ENCODE measurements at regions not wholly inside any gene's neighbourhood (a gene's known extent, or its start where the extent isn't known, plus 50 kb on each side); places are given as distances from the start of the nearest gene placed in this dataset.
"Not testable (repeated sequence)": the region's sequence is repeated elsewhere in the genome, so short reads cannot be mapped to it uniquely, and the experiment has no call there.

DNA sequence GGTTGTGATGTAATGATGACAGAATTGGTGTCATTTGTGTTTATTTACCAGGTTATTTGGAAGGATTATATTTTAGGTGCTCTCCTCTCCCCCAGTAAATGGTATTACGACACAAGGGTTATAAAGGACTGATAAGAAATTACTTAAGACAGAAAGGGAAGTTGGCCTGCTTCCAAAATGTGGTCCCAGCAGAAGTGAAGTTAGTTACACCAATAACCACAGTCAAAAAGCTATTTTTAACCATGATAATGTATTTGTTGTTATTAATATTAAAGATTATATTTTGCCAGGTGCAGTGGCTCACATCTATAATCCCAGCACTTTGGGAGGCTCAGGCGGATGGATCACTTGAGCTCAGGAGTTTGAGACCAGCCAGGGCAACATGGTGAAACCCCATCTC lies 92.5 kb downstream of the SYT15B start:
- H3K4me1 Mint-ChIP-seq; ATAC-seq (ENCODE audit: low read depth); DNase-seq (ENCODE audit: low spot score in 2 of 2); H3K27me3 Mint-ChIP-seq; H3K9me3 Mint-ChIP-seq; H3K36me3 Mint-ChIP-seq; H3K4me3 Mint-ChIP-seq; H3K27ac Mint-ChIP-seq: not testable (repeated sequence)

DNA sequence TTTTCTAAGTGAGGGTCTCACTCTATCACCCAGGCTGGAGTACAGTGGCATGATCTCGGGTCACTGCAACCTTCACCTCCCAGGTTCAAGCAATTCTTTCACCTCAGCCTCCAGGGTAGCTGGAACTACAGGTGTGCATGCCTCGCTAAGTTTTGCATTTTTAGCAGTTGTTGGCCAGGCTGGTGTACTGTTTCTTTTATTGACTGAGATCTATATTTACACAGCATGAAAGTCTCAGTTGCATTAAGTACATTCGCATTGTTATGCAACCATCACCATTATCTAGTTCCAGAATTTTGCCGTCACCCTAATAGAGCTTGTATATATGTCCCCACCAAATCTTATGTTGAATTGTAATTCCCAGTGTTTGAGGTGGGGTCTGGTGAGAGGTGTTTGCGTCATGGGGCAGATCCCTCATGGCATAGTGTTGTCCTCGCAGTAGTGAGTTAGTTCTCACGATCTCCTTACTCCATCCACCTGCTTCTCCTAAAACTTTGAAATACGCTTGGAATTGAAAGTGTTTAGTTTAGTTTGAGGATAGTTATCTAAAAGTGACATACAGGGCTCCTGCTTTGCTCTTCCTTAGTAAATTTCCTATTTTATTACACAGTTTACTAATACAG lies 101.3 kb downstream of the SYT15B start:
- H3K9me3 Mint-ChIP-seq; H3K36me3 Mint-ChIP-seq; H3K27ac Mint-ChIP-seq; H3K4me1 Mint-ChIP-seq; DNase-seq (ENCODE audit: low spot score in 2 of 2); H3K27me3 Mint-ChIP-seq; H3K4me3 Mint-ChIP-seq; ATAC-seq (ENCODE audit: low read depth): not testable (repeated sequence)

DNA sequence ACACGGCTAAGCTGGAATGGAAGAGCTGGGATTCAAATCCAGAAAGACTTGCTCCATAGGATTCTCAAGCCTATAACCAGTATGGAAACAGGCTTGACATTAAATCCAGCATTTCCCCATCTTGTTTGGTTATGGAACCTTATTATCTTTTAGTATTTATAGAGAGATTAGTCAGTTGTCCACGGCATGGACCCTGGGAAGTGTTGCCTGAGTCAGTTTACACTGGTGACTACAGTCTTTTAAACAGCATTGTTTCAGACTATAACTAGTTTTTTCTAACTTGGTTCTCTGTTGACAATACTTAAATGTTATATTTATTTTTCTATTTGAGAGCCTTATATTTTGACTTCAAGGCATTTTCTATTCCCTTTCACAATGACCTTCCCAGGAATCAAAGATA lies 106.7 kb downstream of the SYT15B start:
- not testable (repeated sequence) for H3K9me3 Mint-ChIP-seq; ATAC-seq (ENCODE audit: low read depth); H3K27ac Mint-ChIP-seq; H3K27me3 Mint-ChIP-seq; H3K4me3 Mint-ChIP-seq; H3K4me1 Mint-ChIP-seq; H3K36me3 Mint-ChIP-seq; DNase-seq (ENCODE audit: low spot score in 2 of 2)

DNA sequence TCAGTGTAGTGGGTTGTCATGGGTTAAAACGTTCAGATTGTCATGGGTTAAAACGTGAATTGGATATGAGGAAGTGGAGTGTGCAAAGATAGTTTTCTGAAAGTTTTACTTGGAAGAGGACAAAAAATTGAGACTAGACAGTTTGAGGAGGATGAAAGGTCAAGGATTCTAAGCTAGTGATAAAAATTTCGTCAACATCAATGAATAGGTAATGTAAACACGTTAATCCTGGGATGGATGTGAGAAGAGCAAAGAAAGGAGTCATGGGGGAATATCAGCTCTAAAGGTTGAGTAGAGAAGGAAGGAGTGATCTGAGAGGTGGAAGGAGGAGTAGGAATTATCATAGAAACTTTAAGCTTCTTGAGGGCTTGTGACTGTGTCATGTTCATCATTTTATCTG lies 109.2 kb downstream of the SYT15B start:
- not testable (repeated sequence) for H3K36me3 Mint-ChIP-seq; H3K27me3 Mint-ChIP-seq; ATAC-seq (ENCODE audit: low read depth); H3K9me3 Mint-ChIP-seq; H3K4me3 Mint-ChIP-seq; DNase-seq (ENCODE audit: low spot score in 2 of 2); H3K27ac Mint-ChIP-seq; H3K4me1 Mint-ChIP-seq

DNA sequence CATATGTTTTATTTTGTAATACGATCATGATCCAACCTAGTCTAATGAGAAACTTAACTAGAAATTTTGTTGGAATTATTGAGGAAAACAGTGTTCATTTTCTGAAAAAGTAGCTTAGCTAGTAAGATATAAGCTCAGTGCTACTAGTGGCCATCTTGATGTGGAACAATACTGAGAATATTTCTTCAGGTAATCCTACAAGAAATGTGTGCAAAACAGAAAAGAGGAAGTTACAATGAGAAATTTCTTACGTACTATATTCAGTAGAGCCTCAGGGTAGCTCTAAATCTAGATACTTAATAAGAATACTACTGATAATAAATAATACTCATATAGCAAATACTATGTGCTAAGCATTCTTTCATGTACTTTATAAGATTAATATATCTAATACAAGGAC lies 114.8 kb downstream of the SYT15B start:
- H3K36me3 Mint-ChIP-seq; H3K27ac Mint-ChIP-seq; H3K4me1 Mint-ChIP-seq; DNase-seq (ENCODE audit: low spot score in 2 of 2); H3K9me3 Mint-ChIP-seq; ATAC-seq (ENCODE audit: low read depth); H3K27me3 Mint-ChIP-seq; H3K4me3 Mint-ChIP-seq: not testable (repeated sequence)

DNA sequence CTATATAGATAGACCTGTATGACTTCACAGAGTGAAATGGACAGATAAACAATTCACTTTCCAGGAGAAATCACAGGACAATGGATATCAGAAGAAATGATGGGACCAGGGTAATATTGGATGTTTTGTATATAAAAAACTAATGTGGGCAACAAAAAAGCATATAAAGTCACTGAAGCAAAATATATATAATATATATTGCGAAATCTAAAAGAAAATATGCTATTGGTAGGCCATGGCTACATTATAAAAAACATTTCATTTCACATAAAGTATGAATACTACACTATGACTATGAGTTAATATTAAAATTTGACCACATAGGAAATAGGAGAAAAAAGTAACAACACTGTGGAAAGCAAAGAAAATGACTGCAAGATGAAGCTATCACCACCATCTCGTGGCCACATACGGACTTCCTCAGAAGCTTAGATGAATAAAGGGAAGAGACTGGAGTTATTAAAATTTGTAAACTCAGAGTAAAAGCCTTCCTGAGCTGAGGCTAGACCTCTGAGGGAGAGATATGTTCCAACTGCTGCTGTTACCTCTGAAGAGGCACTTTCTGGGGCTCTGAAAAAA lies 115.8 kb downstream of the SYT15B start:
- not testable (repeated sequence) for H3K4me3 Mint-ChIP-seq; H3K36me3 Mint-ChIP-seq; H3K4me1 Mint-ChIP-seq; H3K27ac Mint-ChIP-seq; H3K9me3 Mint-ChIP-seq; ATAC-seq (ENCODE audit: low read depth); DNase-seq (ENCODE audit: low spot score in 2 of 2); H3K27me3 Mint-ChIP-seq

DNA sequence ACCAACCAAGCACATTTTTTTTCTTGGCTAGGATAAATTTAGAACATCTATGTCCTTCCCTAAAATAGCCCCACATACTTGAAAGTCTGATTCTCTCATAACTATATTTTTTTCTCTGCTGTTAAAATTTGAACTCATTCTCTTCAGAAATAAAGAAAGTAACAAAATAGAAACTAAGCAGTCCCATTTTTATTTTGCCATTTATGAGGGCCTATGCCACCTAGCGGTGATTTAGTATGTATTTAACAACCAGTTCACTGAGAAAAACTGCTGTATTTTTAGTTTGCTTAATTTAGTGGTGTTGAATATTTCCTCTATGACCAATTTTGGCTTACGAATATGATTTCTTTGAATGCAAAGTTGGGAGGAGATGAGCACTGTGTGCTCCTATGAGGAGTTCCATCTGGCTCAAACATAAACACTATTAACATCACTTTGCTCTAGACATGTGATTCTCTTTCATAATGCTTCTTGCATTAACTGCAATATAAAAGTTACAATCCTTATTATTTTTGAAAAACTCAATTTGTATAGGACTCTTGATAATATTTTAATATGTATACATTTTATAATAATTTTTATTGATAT lies 116.6 kb downstream of the SYT15B start:
- not testable (repeated sequence) for H3K27ac Mint-ChIP-seq, H3K9me3 Mint-ChIP-seq, H3K27me3 Mint-ChIP-seq, H3K36me3 Mint-ChIP-seq, H3K4me1 Mint-ChIP-seq, H3K4me3 Mint-ChIP-seq
- DNase-seq (ENCODE audit: low spot score in 2 of 2) (peak in 1 of 2 donors; percentile 2), ATAC-seq (ENCODE audit: low read depth) (peak; percentile 32)

DNA sequence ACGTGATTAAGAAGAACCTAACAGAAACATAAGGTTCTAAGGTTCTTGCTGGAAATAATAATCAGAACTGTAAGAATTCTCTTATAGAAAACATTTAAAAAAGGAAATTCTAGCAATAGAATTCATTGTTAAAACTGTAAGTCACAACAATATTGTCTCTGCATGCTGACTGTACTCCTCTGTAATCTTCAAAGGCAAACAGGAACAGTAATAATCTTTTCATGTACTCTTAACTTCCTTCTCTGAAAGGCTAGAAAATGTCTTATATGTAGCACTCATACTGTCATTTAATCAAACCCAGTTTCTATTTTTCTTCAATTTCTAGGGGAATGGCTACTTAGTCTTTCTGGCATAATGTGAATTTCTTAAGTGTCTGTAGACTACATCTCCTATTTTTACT lies 103.5 kb upstream of the AGAP9 start:
- not testable (repeated sequence) for H3K27ac Mint-ChIP-seq; H3K4me3 Mint-ChIP-seq; DNase-seq (ENCODE audit: low spot score in 2 of 2); H3K27me3 Mint-ChIP-seq; H3K9me3 Mint-ChIP-seq; H3K4me1 Mint-ChIP-seq; H3K36me3 Mint-ChIP-seq; ATAC-seq (ENCODE audit: low read depth)

DNA sequence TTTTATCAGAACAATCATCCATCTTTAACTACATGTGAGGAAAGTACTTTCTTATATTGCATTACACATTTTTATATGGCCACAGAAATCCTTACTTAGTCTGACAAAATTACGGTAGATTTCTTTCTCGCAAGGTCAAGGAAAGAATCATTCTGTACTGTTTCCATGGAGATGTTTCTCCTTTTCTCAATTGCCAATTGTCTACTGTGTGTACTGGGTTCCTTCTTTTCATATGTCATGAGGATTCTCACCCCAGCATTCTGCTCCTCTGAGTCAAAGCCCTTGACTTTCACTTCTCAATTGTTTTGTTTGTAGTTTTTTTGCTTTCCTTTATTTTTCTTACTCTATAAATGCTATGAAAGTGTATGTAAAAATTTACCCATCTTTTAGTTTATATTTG lies 99.3 kb upstream of the AGAP9 start:
- H3K27me3 Mint-ChIP-seq; ATAC-seq (ENCODE audit: low read depth); H3K4me1 Mint-ChIP-seq; H3K4me3 Mint-ChIP-seq; H3K27ac Mint-ChIP-seq; DNase-seq (ENCODE audit: low spot score in 2 of 2); H3K36me3 Mint-ChIP-seq; H3K9me3 Mint-ChIP-seq: not testable (repeated sequence)

DNA sequence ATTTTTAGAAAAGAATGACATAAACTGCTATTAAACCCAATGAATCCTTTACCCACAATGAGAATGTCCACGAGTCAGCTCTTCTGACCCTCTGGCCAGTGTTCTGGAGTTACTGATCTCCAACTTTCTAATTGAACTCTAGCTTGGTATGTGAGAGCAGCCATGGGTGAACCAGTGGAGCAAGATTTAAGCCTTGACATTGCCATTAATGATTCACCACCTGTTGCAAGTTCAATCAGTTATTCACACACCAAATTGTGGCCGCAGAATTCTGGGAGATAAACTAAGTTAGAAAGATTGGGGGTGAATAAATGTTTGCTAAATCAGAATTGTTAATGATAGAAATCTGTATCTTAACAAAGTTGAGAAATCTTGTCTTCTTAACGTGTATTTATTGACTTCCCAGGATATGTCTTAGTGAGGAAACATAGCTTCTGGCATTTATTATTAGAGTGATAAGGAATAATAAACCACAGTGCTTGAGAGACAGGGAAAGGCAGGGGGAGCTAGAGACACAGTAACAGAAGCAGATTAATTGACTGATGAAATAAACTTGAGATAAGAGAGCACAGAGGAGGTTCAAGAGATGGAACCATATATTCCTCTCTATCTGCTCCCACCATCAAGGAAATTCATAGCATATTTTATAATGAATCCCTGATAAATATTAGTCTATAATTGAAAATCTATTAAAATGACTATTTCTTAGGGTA lies 96.0 kb upstream of the AGAP9 start:
- not testable (repeated sequence) for DNase-seq (ENCODE audit: low spot score in 2 of 2); H3K4me3 Mint-ChIP-seq; H3K27ac Mint-ChIP-seq; H3K4me1 Mint-ChIP-seq; H3K9me3 Mint-ChIP-seq; H3K27me3 Mint-ChIP-seq; H3K36me3 Mint-ChIP-seq; ATAC-seq (ENCODE audit: low read depth)

DNA sequence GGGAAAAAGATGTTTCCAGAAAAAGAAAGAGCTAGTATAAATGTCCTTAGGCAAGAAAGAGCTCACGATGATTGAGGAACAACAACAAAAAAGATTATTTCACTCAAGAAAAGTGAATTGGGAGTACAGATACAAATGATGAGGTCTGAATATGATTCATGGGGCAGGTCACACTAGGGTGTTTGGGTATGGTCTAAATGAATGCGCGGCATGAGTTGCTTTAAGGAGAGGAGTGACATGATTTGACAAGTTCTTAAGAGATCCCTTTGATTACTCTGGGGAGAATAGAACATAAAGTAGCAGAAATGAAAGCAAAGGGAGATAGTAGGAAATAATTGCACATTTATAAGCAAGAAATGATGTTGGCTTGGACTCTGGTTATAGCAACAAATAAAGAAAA lies 85.9 kb upstream of the AGAP9 start:
- ATAC-seq (ENCODE audit: low read depth); H3K4me1 Mint-ChIP-seq: not testable (repeated sequence)

DNA sequence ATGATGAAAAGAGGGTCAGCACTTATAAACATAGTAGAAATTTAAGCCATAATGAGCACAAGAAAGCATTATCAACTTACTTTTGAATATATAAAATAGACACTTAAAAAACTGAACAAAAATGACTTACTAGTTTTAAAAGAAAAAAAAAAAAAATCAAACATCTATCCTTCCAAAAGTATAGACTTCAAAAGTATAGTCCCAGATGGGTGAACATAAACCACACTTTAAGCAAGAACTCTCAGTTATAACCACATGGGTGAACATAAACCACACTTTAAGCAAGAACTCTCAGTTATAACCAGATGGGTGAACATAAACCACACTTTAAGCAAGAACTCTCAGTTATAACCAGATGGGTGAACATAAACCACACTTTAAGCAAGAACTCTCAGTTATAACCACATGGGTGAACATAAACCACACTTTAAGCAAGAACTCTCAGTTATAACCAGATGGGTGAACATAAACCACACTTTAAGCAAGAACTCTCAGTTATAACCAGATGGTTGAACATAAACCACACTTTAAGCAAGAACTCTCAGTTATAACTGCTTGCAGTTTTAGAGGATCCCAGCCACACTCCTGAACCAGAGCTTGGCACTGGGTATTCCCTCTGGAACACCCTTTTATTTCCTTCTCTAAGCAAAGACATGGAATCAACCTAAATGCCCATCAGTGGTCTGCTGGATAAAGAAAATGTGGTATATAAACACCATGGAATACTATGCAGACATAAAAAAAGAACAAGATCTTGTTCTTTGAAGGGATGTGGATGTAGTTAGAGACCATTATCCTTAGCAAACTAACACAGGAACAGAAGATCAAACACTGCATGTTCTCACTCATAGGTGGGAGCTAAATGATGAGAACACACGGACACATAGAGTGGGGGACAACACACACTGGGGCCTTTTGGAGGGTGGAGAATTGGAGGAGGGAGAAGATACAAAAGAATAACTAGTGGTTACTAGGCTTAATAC lies 82.6 kb upstream of the AGAP9 start:
- H3K27ac Mint-ChIP-seq; H3K36me3 Mint-ChIP-seq; H3K4me1 Mint-ChIP-seq; ATAC-seq (ENCODE audit: low read depth); H3K9me3 Mint-ChIP-seq; H3K4me3 Mint-ChIP-seq; DNase-seq (ENCODE audit: low spot score in 2 of 2); H3K27me3 Mint-ChIP-seq: not testable (repeated sequence)

More for the DNA sequence above, 85.9 kb upstream of the AGAP9 start:
- DNase-seq (ENCODE audit: low spot score in 2 of 2); H3K4me3 Mint-ChIP-seq; H3K36me3 Mint-ChIP-seq; H3K27ac Mint-ChIP-seq; H3K9me3 Mint-ChIP-seq; H3K27me3 Mint-ChIP-seq: not testable (repeated sequence)

DNA sequence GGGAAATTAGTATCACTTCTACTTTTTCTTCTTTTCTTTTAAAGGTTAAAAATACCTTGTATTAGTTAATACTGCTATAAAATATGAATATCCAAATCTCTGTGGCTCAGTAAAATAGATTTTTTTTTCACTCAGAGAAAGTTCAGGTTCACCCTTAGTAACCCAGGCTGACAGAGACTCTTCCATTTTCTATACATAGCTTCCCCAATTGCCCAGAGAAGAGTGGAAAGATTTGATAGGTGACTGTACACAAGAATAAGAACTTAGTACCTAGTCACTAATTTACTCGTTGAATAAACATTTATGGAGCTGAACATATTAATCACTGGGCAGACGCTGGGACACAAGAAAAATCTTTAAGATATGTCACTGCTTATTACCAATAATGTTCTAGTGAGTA lies 77.2 kb upstream of the AGAP9 start:
- not testable (repeated sequence) for H3K27ac Mint-ChIP-seq; H3K4me3 Mint-ChIP-seq; H3K27me3 Mint-ChIP-seq; ATAC-seq (ENCODE audit: low read depth); H3K9me3 Mint-ChIP-seq; H3K4me1 Mint-ChIP-seq; H3K36me3 Mint-ChIP-seq; DNase-seq (ENCODE audit: low spot score in 2 of 2)

DNA sequence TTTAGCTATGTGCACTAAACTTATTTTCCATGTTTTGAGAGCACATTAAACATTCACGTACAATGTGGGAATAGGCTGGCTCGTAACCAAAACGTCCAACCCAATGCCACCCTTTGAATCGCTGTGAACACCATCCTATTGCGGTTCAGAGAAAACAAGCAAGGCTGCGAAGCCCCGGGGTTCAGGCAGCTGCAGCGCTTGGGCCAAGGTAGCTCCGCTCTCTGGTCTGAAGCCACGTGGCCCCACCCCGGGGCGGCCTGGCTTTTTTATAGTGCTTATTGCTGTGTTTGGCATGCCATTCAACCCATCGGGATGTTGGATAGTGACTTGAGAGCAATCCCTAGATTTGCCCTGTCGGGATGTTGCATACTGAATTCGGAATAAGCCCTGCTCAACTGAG lies 76.7 kb upstream of the AGAP9 start:
- not testable (repeated sequence) for ATAC-seq (ENCODE audit: low read depth); H3K27ac Mint-ChIP-seq; DNase-seq (ENCODE audit: low spot score in 2 of 2); H3K4me1 Mint-ChIP-seq; H3K36me3 Mint-ChIP-seq; H3K27me3 Mint-ChIP-seq; H3K9me3 Mint-ChIP-seq; H3K4me3 Mint-ChIP-seq
